HepG2 (cell line): ENCODE measurements at regions not wholly inside any gene's neighbourhood (a gene's known extent, or its start where the extent isn't known, plus 50 kb on each side); places are given as distances from the start of the nearest gene placed in this dataset.

Experiments used
- ATAC-seq: fragments of 200-7000 bp; cut with Tn5 transposase; 3 replicates; pipeline ENCODE4 v1.9.1; 2020; ENCODE audit warnings: mild to moderate bottlenecking, moderate library complexity
- BruUV-seq: library from RNA; stranded (reverse); fragments of 400-500 nt; replicated peaks from 2 replicates; lab custom pipeline; 2021; lab: Mats Ljungman, UMichigan
- CTCF ChIA-PET: fragments of 300-600 bp; formaldehyde crosslinking; extraction: SDS; loops from one replicate; lab custom pipeline; 2021; ENCODE audit warnings: low total read pairs, inconsistent platforms, low intra/inter-chr PET ratio; lab: Yijun Ruan, JAX
- POLR2A ChIA-PET: fragments of 350-600 bp; sonication (Branson Sonifier 250); formaldehyde crosslinking; loops from one replicate; lab custom pipeline; 2020; ENCODE audit warnings: antibody characterized with exemption, inconsistent platforms; lab: Yijun Ruan, JAX
- DNase-seq: peaks from one replicate; pipeline ENCODE4 v3.0.0-alpha.2; 2015; ENCODE audit warnings: low spot score
- FAIRE-seq: peaks from 3 replicates; lab custom pipeline; 2011; peaks lifted over from hg19 to GRCh38; lab: Jason Lieb, UNC
- H2AFZ ChIP-seq: one replicate; pipeline ENCODE4 v1.6.1; 2011; ENCODE audit warnings: low read length, inconsistent platforms
- H3K27ac ChIP-seq: fragments of 300-600 bp; 3 replicates; pipeline ENCODE4 v1.8.0; 2011; ENCODE audit warnings: mixed run types, mild to moderate bottlenecking, mixed read lengths, low read length, inconsistent platforms; ENCODE audit not compliant: insufficient read depth; ENCODE audit errors: extremely low read length
- H3K27me3 ChIP-seq, 2 experiments: fragments of 200-600 bp in 1 of 2; 2 replicates in 1 of 2; 3 replicates in 1 of 2; pipeline versions ENCODE4 v1.6.0 to v1.8.0; 2011; ENCODE audit warnings: low read length in 2 of 2, mild to moderate bottlenecking in 2 of 2, moderate library complexity in 2 of 2, inconsistent platforms in 1 of 2; ENCODE audit not compliant: insufficient read depth in 2 of 2, control insufficient read depth in 1 of 2
- H3K36me3 ChIP-seq, 2 experiments: fragments of 200-600 bp in 1 of 2; replicated peaks in 1 of 2; 2 replicates in 1 of 2; 3 replicates in 1 of 2; pipeline versions ENCODE4 v1.5.1 to v1.8.0; 2011; ENCODE audit warnings: low read length in 2 of 2, inconsistent platforms in 1 of 2; ENCODE audit not compliant: insufficient read depth in 2 of 2, control insufficient read depth in 1 of 2
- H3K4me1 ChIP-seq: 2 replicates; pipeline ENCODE4 v1.5.1; 2012; ENCODE audit warnings: low read length, inconsistent platforms; ENCODE audit not compliant: insufficient read depth
- H3K4me2 ChIP-seq: 2 replicates; pipeline ENCODE4 v1.6.0; 2011; ENCODE audit warnings: low read depth, low read length, inconsistent platforms
- H3K4me3 ChIP-seq, 3 experiments: fragments of 200-600 bp in 1 of 3; sonication (generic), shearing (Covaris generic) in 1 of 3; replicated peaks in 1 of 3; 2 replicates each; pipeline ENCODE4 v1.5.1; 2011 to 2016; ENCODE audit warnings: low read length in 3 of 3, inconsistent platforms in 2 of 3, low read depth in 2 of 3, mild to moderate bottlenecking in 2 of 3, control low read depth in 1 of 3, mixed read lengths in 1 of 3; ENCODE audit not compliant: insufficient read depth in 1 of 3
- H3K79me2 ChIP-seq: one replicate; pipeline ENCODE4 v1.6.1; 2011; ENCODE audit warnings: low read length, inconsistent platforms; ENCODE audit not compliant: insufficient read depth
- H3K9ac ChIP-seq: 2 replicates; pipeline ENCODE4 v1.6.0; 2011; ENCODE audit warnings: mild to moderate bottlenecking, low read depth, low read length, inconsistent platforms; ENCODE audit not compliant: insufficient read depth
- H3K9me3 ChIP-seq: 2 replicates; pipeline ENCODE4 v1.5.1; 2012; ENCODE audit warnings: mild to moderate bottlenecking, low read length
- H4K20me1 ChIP-seq: 2 replicates; pipeline ENCODE4 v1.6.0; 2011; ENCODE audit warnings: inconsistent platforms, mild to moderate bottlenecking, low read length, moderate library complexity; ENCODE audit not compliant: insufficient read depth
- ATRX ChIP-seq: sonication (generic); formaldehyde crosslinking; IDR thresholded peaks from 2 replicates; pipeline ENCODE4 v1.4.0; 2020; ENCODE audit warnings: missing genetic modification reagents, borderline replicate concordance
- FOXK1 ChIP-seq: sonication (generic); formaldehyde crosslinking; IDR thresholded peaks from 2 replicates; pipeline ENCODE4 v1.4.0; 2020; ENCODE audit warnings: low read depth, missing genetic modification reagents, borderline replicate concordance
- HDAC1 ChIP-seq: sonication (generic); formaldehyde crosslinking; IDR thresholded peaks from 2 replicates; pipeline ENCODE4 v1.5.1; 2020; ENCODE audit warnings: mild to moderate bottlenecking, missing genetic modification reagents
- MAFK ChIP-seq, 2 experiments: IDR thresholded peaks in 1 of 2; conservative IDR thresholded peaks in 1 of 2; 2 replicates each; pipeline ENCODE4 v1.6.1; 2011; ENCODE audit warnings: improper control_type of control experiment in 2 of 2, low read length in 2 of 2
- POLR2AphosphoS5 ChIP-seq: IDR thresholded peaks from 2 replicates; pipeline ENCODE4 v1.6.1; 2012; ENCODE audit warnings: low read depth, low read length
- RFXAP ChIP-seq: sonication (generic); formaldehyde crosslinking; IDR thresholded peaks from 2 replicates; pipeline ENCODE4 v1.4.0; 2020; ENCODE audit warnings: missing genetic modification reagents, borderline replicate concordance
- SALL2 ChIP-seq: sonication (generic); formaldehyde crosslinking; IDR thresholded peaks from 2 replicates; pipeline ENCODE4 v1.8.1; 2023; ENCODE audit warnings: mild to moderate bottlenecking, missing genetic modification reagents, inconsistent platforms
- SMARCC2 ChIP-seq: fragments of 450-650 bp; IDR thresholded peaks from 2 replicates; pipeline ENCODE4 v1.6.1; 2017; ENCODE audit warnings: antibody characterized with exemption, mild to moderate bottlenecking
- SP5 ChIP-seq: IDR thresholded peaks from 2 replicates; pipeline ENCODE4 v1.6.1; 2016; ENCODE audit warnings: low read depth, borderline replicate concordance
- ZBTB20 ChIP-seq: sonication (generic); formaldehyde crosslinking; IDR thresholded peaks from 2 replicates; pipeline ENCODE4 v1.8.1; 2023; ENCODE audit warnings: missing genetic modification reagents, low read depth, mild to moderate bottlenecking, borderline replicate concordance
- ZNF138 ChIP-seq: sonication (generic); formaldehyde crosslinking; IDR thresholded peaks from 2 replicates; pipeline ENCODE4 v1.5.0; 2020; ENCODE audit warnings: mild to moderate bottlenecking, low read depth, missing genetic modification reagents
- ZNF274 ChIP-seq: sonication (generic); formaldehyde crosslinking; IDR thresholded peaks from 2 replicates; pipeline ENCODE4 v1.5.1; 2020; ENCODE audit warnings: mild to moderate bottlenecking, missing genetic modification reagents
- ZNF678 ChIP-seq: sonication (generic); formaldehyde crosslinking; IDR thresholded peaks from 2 replicates; pipeline ENCODE4 v1.4.0; 2020; ENCODE audit warnings: mild to moderate bottlenecking, missing genetic modification reagents
- ZNF879 ChIP-seq: sonication (generic); formaldehyde crosslinking; IDR thresholded peaks from 2 replicates; pipeline ENCODE4 v1.8.1; 2023; ENCODE audit warnings: missing genetic modification reagents
- WGBS: methylation state at CpG from one replicate; pipeline ENCODE4 v1.1.6; 2017; ENCODE audit warnings: low lambda C conversion rate; 5-methylcytosine and 5-hydroxymethylcytosine counted together
- in situ Hi-C: cut with HindIII; loops from 2 replicates; pipeline ENCODE4 v1.10.0; 2017; ENCODE audit warnings: low pct_unique_long_range_greater_than_20kb; ENCODE audit not compliant: extremely low pct_ligation_motif_present
- intact Hi-C: fragments of 100-400 bp; cut with micrococcal nuclease; formaldehyde crosslinking; loops from one replicate; pipeline ENCODE4 v1.10.0; 2022; ENCODE audit not compliant: unreplicated experiment
- TF ChIP-seq, protein P1 (sequence below): sonication (generic); formaldehyde crosslinking; IDR thresholded peaks from 2 replicates; pipeline ENCODE4 v1.4.0; 2020; ENCODE audit warnings: missing genetic modification reagents, borderline replicate concordance

DNA sequence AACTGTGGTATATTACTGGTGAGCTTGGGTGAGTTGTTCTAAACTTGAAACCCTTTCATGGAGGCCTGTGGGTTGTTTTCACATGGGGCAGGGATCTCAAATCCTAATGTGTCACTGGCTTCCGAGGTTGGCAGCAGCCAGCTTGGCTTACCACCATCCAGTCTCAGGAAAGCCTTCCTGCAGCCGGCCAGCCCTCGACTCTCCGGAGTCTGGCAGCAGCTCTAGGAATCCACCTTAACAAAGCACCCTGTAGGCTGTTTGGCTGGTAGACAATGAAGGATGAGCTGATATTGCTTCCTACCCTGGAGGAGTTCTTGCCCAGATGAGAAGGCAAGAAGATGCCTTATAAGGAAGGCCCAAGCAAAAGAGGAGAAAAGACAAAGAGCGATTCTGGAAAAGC, 188.3 kb downstream of the KLF12 start:
- WGBS = 66% methylated on average over 4 of the region's 5 CpGs
- POLR2A ChIA-PET = no interaction called here
- Histone ChIP-seq H3K9ac (no peak overlapping the region), H3K27me3 (no peaks in the 10 kb centered on the region), H3K4me2 (no peak overlapping the region), H4K20me1 (no peaks in the 10 kb centered on the region), H3K9me3 (no peaks in the 10 kb centered on the region), H3K79me2 (no peaks in the 10 kb centered on the region), H3K4me3 (no peak overlapping the region), H3K36me3 (no peaks in the 10 kb centered on the region), H2AFZ (no peak overlapping the region), H3K27ac (no peak overlapping the region), H3K4me1 (no peaks in the 10 kb centered on the region)
- TF ChIP-seq ZNF274 (CRISPR knock-in tag) (no peak), POLR2AphosphoS5 (no peak), SMARCC2 (no peak)
- TF ChIP-seq, protein P1, sequence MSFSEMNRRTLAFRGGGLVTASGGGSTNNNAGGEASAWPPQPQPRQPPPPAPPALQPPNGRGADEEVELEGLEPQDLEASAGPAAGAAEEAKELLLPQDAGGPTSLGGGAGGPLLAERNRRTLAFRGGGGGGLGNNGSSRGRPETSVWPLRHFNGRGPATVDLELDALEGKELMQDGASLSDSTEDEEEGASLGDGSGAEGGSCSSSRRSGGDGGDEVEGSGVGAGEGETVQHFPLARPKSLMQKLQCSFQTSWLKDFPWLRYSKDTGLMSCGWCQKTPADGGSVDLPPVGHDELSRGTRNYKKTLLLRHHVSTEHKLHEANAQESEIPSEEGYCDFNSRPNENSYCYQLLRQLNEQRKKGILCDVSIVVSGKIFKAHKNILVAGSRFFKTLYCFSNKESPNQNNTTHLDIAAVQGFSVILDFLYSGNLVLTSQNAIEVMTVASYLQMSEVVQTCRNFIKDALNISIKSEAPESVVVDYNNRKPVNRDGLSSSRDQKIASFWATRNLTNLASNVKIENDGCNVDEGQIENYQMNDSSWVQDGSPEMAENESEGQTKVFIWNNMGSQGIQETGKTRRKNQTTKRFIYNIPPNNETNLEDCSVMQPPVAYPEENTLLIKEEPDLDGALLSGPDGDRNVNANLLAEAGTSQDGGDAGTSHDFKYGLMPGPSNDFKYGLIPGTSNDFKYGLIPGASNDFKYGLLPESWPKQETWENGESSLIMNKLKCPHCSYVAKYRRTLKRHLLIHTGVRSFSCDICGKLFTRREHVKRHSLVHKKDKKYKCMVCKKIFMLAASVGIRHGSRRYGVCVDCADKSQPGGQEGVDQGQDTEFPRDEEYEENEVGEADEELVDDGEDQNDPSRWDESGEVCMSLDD (CRISPR knock-in tag) = no peak
- in situ Hi-C loops (no loop called here), intact Hi-C loops (no loop called here)
- ATAC-seq (no peak), FAIRE-seq (no peak), DNase-seq (no peak)
- CTCF ChIA-PET = no interaction called here
- BruUV-seq = no TSS peak

DNA sequence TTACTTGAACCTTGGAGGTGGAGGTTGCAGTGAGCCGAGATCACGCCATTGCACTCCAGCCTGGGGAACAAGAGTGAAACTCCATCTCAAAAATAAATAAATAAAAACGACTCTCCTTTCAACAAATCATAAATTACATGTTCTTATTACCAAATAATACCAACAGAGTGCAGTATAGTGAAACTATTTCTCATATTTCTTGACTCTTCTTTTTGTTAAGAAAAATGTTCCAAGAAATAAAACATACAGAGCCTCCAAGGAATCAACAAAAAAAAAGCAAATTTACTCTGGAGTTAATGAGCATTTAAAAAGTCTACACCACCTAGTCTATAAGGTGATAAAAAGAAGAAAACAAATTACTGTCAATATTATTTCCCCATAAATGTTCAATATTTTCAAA, 188.8 kb downstream of the KLF12 start:
- WGBS = 60% methylated on average over 3 of the region's 3 CpGs
- in situ Hi-C loops (no loop called here), intact Hi-C loops (no loop called here)
- H3K4me1 ChIP-seq = no peaks in the 10 kb centered on the region
- H3K4me3 ChIP-seq = no peak overlapping the region
- BruUV-seq = no TSS peak
- H3K9ac ChIP-seq = no peak overlapping the region
- DNase-seq = no peak
- ATAC-seq = no peak
- ChIA-PET POLR2A (no interaction called here), CTCF (no interaction called here)
- no peak overlapping the region for H3K4me2 ChIP-seq
- no peak overlapping the region for H3K27ac ChIP-seq
- no peak for FAIRE-seq
- no peaks in the 10 kb centered on the region for H3K27me3 ChIP-seq
- H3K9me3 ChIP-seq = no peaks in the 10 kb centered on the region
- no peaks in the 10 kb centered on the region for H3K36me3 ChIP-seq
- H2AFZ ChIP-seq = no peak overlapping the region
- no peaks in the 10 kb centered on the region for H3K79me2 ChIP-seq
- no peaks in the 10 kb centered on the region for H4K20me1 ChIP-seq
- TF ChIP-seq ATRX (no peak), ZNF678 (CRISPR knock-in tag) (no peak), HDAC1 (no peak), SALL2 (no peak), ZBTB20 (CRISPR knock-in tag) (no peak), RFXAP (CRISPR knock-in tag) (no peak), SP5 (no peak), ZNF879 (CRISPR knock-in tag) (no peak), MAFK (conservative IDR thresholded peaks at IDR 0.05 in 1 of 2, IDR thresholded peaks at IDR 0.05 in 1 of 2; ENCODE audit: low read length in 2 of 2) (no peak), ZNF138 (CRISPR knock-in tag) (no peak), FOXK1 (CRISPR knock-in tag) (no peak)
- TF ChIP-seq, all 625 proteins: peak for 0
